ENCODE measurements at regions not wholly inside any gene's neighbourhood (a gene's known extent, or its start where the extent isn't known, plus 50 kb on each side); places are given as distances from the start of the nearest gene placed in this dataset.
"Not testable (repeated sequence)": the region's sequence is repeated elsewhere in the genome, so short reads cannot be mapped to it uniquely, and the experiment has no call there.

- no peak for DNase-seq
These were observed 94.2 kb upstream of the COL5A1 start for GRCh38 chr9:134547161-134548100.

- DNase-seq: no peak
These were observed 93.4 kb upstream of the COL5A1 start for GRCh38 chr9:134548185-134548584.

- no peak for DNase-seq
These were observed 93.0 kb upstream of the COL5A1 start for GRCh38 chr9:134548618-134549017.

- DNase-seq: no peak
These were observed 92.3 kb upstream of the COL5A1 start for GRCh38 chr9:134549336-134549735.

GRCh38 chr9:134550081-134550480, 91.5 kb upstream of the COL5A1 start:
- DNase-seq: not testable (repeated sequence)

- no peak for DNase-seq
These were observed 91.0 kb upstream of the COL5A1 start for GRCh38 chr9:134550584-134550983.

GRCh38 chr9:134551176-134551575, 90.4 kb upstream of the COL5A1 start:
- no peak for DNase-seq

- DNase-seq: peak; percentile 81
These were observed 89.8 kb upstream of the COL5A1 start for GRCh38 chr9:134551644-134552348.

- no peak for DNase-seq
These were observed 89.1 kb upstream of the COL5A1 start for GRCh38 chr9:134552349-134552990.

- no peak for DNase-seq
These were observed 88.3 kb upstream of the COL5A1 start for GRCh38 chr9:134553061-134553891.

GRCh38 chr9:134553996-134554372, 87.6 kb upstream of the COL5A1 start:
- no peak for DNase-seq

GRCh38 chr9:134554373-134555093, 87.1 kb upstream of the COL5A1 start:
- DNase-seq: no peak

- no peak for DNase-seq
These were observed 86.4 kb upstream of the COL5A1 start for GRCh38 chr9:134555094-134555650.

GRCh38 chr9:134556531-134557068, 85.0 kb upstream of the COL5A1 start:
- DNase-seq: no peak

GRCh38 chr9:134557331-134557730, 84.3 kb upstream of the COL5A1 start:
- no peak for DNase-seq

GRCh38 chr9:134558124-134558905, 83.3 kb upstream of the COL5A1 start:
- no peak for DNase-seq

- DNase-seq: no peak
These were observed 82.6 kb upstream of the COL5A1 start for GRCh38 chr9:134559013-134559412.

- DNase-seq: no peak
These were observed 81.4 kb upstream of the COL5A1 start for GRCh38 chr9:134560206-134560605.

GRCh38 chr9:134560654-134561053, 80.9 kb upstream of the COL5A1 start:
- no peak for DNase-seq

- DNase-seq: no peak
These were observed 80.0 kb upstream of the COL5A1 start for GRCh38 chr9:134561427-134562145.
